Endothelial cell of umbilical vein (primary cell): ENCODE measurements at regions not wholly inside any gene's neighbourhood (a gene's known extent, or its start where the extent isn't known, plus 50 kb on each side); places are given as distances from the start of the nearest gene placed in this dataset.

ENCODE experiments used
- BruUV-seq: library from RNA; stranded (reverse); fragments of 400-500 nt; replicated peaks from 2 replicates; lab custom pipeline; 2021; lab: Mats Ljungman, UMichigan
- CTCF ChIA-PET: fragments of 300-600, 350-600 bp; sonication (Branson Sonifier 250); formaldehyde crosslinking; loops from one replicate; lab custom pipeline; 2021; ENCODE audit warnings: antibody characterized with exemption, inconsistent platforms; lab: Charles Lee
- POLR2A ChIA-PET: fragments of 300-600, 350-600 bp; sonication (Branson Sonifier 250); formaldehyde crosslinking; loops from one replicate; lab custom pipeline; 2021; ENCODE audit warnings: antibody characterized with exemption, inconsistent platforms; lab: Charles Lee
- DNase-seq: peaks from one replicate; pipeline ENCODE4 v3.0.0-alpha.2; 2011; ENCODE audit warnings: low read depth, low spot score
- FAIRE-seq: peaks from 2 replicates; lab custom pipeline; 2011; peaks lifted over from hg19 to GRCh38; lab: Jason Lieb, UNC
- H2AFZ ChIP-seq: 2 replicates; pipeline ENCODE4 v1.6.0; 2012; ENCODE audit warnings: low read depth, low read length, control low read depth, inconsistent platforms
- H3K27ac ChIP-seq: 2 replicates; pipeline ENCODE4 v1.5.1; 2011; ENCODE audit warnings: low read depth, mild to moderate bottlenecking, control low read depth, low read length, moderate library complexity; ENCODE audit not compliant: insufficient read depth
- H3K27me3 ChIP-seq, 2 experiments: 2 replicates each; pipeline versions ENCODE4 v1.6.0 to v1.6.1; 2011; ENCODE audit warnings: low read length in 2 of 2, mixed read lengths in 1 of 2; ENCODE audit not compliant: control insufficient read depth in 2 of 2, insufficient read depth in 2 of 2
- H3K36me3 ChIP-seq, 2 experiments: 2 replicates in 1 of 2; 3 replicates in 1 of 2; pipeline ENCODE4 v1.5.1; 2011; ENCODE audit warnings: low read length in 2 of 2, mild to moderate bottlenecking in 1 of 2, moderate library complexity in 1 of 2; ENCODE audit not compliant: control insufficient read depth in 2 of 2, insufficient read depth in 2 of 2; ENCODE audit errors: extremely low read depth in 1 of 2
- H3K4me1 ChIP-seq: 3 replicates; pipeline ENCODE4 v1.5.1; 2011; ENCODE audit warnings: mild to moderate bottlenecking, low read length; ENCODE audit not compliant: control insufficient read depth, insufficient read depth; ENCODE audit errors: extremely low read depth
- H3K4me2 ChIP-seq: 2 replicates; pipeline ENCODE4 v1.6.1; 2011; ENCODE audit warnings: low read length, control low read depth, mixed read lengths; ENCODE audit not compliant: insufficient read depth
- H3K4me3 ChIP-seq, 3 experiments: fragments of 200-600 bp in 1 of 3; sonication (generic), shearing (Covaris generic) in 1 of 3; replicated peaks in 1 of 3; 2 replicates each; pipeline ENCODE4 v1.5.1; 2011 to 2016; ENCODE audit warnings: control low read depth in 3 of 3, low read length in 3 of 3, mild to moderate bottlenecking in 2 of 3, inconsistent platforms in 1 of 3, low read depth in 1 of 3, moderate library complexity in 1 of 3; ENCODE audit not compliant: insufficient read depth in 1 of 3
- H3K79me2 ChIP-seq: 2 replicates; pipeline ENCODE4 v1.6.0; 2012; ENCODE audit warnings: low read length, inconsistent platforms; ENCODE audit not compliant: control insufficient read depth, insufficient read depth
- H3K9ac ChIP-seq: replicated peaks from 2 replicates; pipeline ENCODE3; 2011; ENCODE audit warnings: low read length, control low read depth; ENCODE audit not compliant: insufficient read depth; ENCODE audit errors: extremely low read depth
- H3K9me1 ChIP-seq: replicated peaks from 3 replicates; pipeline ENCODE4 v1.6.0; 2011; ENCODE audit warnings: mild to moderate bottlenecking, low read length; ENCODE audit not compliant: control insufficient read depth, insufficient read depth; ENCODE audit errors: extremely low read depth
- H3K9me3 ChIP-seq: replicated peaks from 2 replicates; pipeline ENCODE4 v1.5.1; 2012; ENCODE audit warnings: low read length, inconsistent platforms; ENCODE audit not compliant: control insufficient read depth, insufficient read depth
- H4K20me1 ChIP-seq: replicated peaks from 2 replicates; pipeline ENCODE3; 2011; ENCODE audit warnings: mild to moderate bottlenecking, low read length; ENCODE audit not compliant: control insufficient read depth, insufficient read depth; ENCODE audit errors: extremely low read depth
- CTCF ChIP-seq, 2 donors: IDR thresholded peaks; 1 replicate in 1 of 2; 2 replicates in 1 of 2; pipeline ENCODE4 v1.5.1; 2011; ENCODE audit warnings: low read length in 2 of 2, mild to moderate bottlenecking in 2 of 2, moderate library complexity in 2 of 2, control low read depth in 1 of 2, inconsistent platforms in 1 of 2, low read depth in 1 of 2; ENCODE audit not compliant: insufficient read depth in 1 of 2; ENCODE audit errors: extremely low read depth in 1 of 2
- EZH2 ChIP-seq: IDR thresholded peaks from 2 replicates; pipeline ENCODE4 v1.6.1; 2012; ENCODE audit warnings: borderline replicate concordance, low read depth, mild to moderate bottlenecking, moderate library complexity, low read length, inconsistent platforms; ENCODE audit not compliant: severe bottlenecking
- FOS ChIP-seq: IDR thresholded peaks from 2 replicates; pipeline ENCODE4 v1.6.1; 2011; ENCODE audit warnings: mild to moderate bottlenecking, low read length, moderate library complexity, borderline replicate concordance; ENCODE audit not compliant: insufficient read depth
- GATA2 ChIP-seq: IDR thresholded peaks from 2 replicates; pipeline ENCODE4 v1.7.0; 2011; ENCODE audit warnings: low read depth, mild to moderate bottlenecking, moderate library complexity, mixed read lengths, low read length; ENCODE audit not compliant: insufficient read length, insufficient read depth
- JUN ChIP-seq: IDR thresholded peaks from 2 replicates; pipeline ENCODE4 v1.6.1; 2011; ENCODE audit warnings: borderline replicate concordance, low read depth; ENCODE audit not compliant: insufficient read length, insufficient read depth
- MAX ChIP-seq: IDR thresholded peaks from 2 replicates; pipeline ENCODE4 v1.6.1; 2011; ENCODE audit not compliant: insufficient read depth, insufficient read length
- MYC ChIP-seq: IDR thresholded peaks from one replicate; pipeline ENCODE4 v1.6.1; 2011; ENCODE audit warnings: mild to moderate bottlenecking, low read depth, low read length
- POLR2A ChIP-seq: IDR thresholded peaks from 2 replicates; pipeline ENCODE4 v1.6.1; 2012; ENCODE audit warnings: low read depth, mild to moderate bottlenecking, control low read depth, low read length
- POLR2AphosphoS5 ChIP-seq: IDR thresholded peaks from 2 replicates; pipeline ENCODE4 v1.6.1; 2012; ENCODE audit warnings: low read depth, mild to moderate bottlenecking, control low read depth, low read length, moderate library complexity; ENCODE audit not compliant: insufficient read depth
- dilution Hi-C: fragments of 300-500 bp; cut with MboI; formaldehyde crosslinking; loops from one replicate; pipeline ENCODE4 v1.15.0; 2019; ENCODE audit warnings: low sequenced_read_pairs; ENCODE audit not compliant: extremely low pct_ligation_motif_present
- intact Hi-C: fragments of 100-400 bp; cut with micrococcal nuclease; formaldehyde crosslinking; loops from one replicate; pipeline ENCODE4 v1.10.0; 2022

DNA sequence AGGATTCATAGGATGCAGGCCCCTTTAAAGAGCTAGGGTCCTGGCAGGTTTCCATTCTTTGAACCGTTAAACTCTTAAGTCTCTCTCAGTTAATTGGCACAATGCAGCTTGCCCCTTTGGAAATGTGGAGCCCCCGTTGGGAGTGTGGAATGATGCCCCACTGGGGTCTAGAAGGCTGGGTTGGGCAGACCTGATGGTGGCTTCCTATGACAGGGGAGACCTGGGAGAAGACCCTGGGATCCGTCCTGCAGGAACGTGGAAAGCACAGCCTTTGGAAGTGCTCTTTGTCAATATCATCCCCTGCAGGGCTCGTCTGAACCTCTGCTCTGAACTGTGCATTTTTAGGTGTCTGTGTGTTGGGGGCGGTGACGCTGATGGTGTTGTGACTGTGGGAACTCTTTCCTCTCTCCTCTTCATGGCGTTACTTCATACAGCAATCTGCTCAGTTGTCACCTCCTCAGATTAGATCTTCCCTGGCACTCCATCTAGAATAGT is 190.6 kb downstream of the MYCN start:
- no peaks in the 10 kb centered on the region for H3K9me1 ChIP-seq
- H3K79me2 ChIP-seq, result no peaks in the 10 kb centered on the region
- TF ChIP-seq EZH2 (no peak), MYC (no peak), POLR2A (no peak), CTCF (IDR thresholded peaks at IDR 0.05; ENCODE audit: extremely low read depth in 1 of 2, insufficient read depth in 1 of 2, low read depth in 1 of 2, low read length in 2 of 2) (no peak), FOS (no peak), GATA2 (no peak), JUN (no peak), MAX (no peak), POLR2AphosphoS5 (no peak)
- H3K9ac ChIP-seq, result no peak overlapping the region
- no peaks in the 10 kb centered on the region for H4K20me1 ChIP-seq
- no peak overlapping the region for H3K27ac ChIP-seq
- H3K4me1 ChIP-seq, result no peaks in the 10 kb centered on the region
- FAIRE-seq (no peak), DNase-seq (no peak)
- CTCF ChIA-PET, result no interaction called here
- no peak overlapping the region for H3K4me2 ChIP-seq
- intact Hi-C loops (no loop called here), dilution Hi-C loops (no loop called here)
- H3K27me3 ChIP-seq, result no peaks in the 10 kb centered on the region
- POLR2A ChIA-PET, result no interaction called here
- H3K36me3 ChIP-seq, result no peaks in the 10 kb centered on the region
- H3K4me3 ChIP-seq, result no peak overlapping the region
- H3K9me3 ChIP-seq, result no peaks in the 10 kb centered on the region
- no peak overlapping the region for H2AFZ ChIP-seq
- BruUV-seq, result no TSS peak
